GM12878 (cell line): ENCODE measurements at regions not wholly inside any gene's neighbourhood (a gene's known extent, or its start where the extent isn't known, plus 50 kb on each side); places are given as distances from the start of the nearest gene placed in this dataset.
A peak's percentile ranks its signal among the peaks of the same experiment; 100 is the strongest.

ENCODE experiments used
- CREB1 ChIP-seq: IDR thresholded peaks from 2 replicates; pipeline ENCODE4 v1.6.1; 2012; ENCODE audit warnings: low read depth, mild to moderate bottlenecking, inconsistent platforms
- CUX1 ChIP-seq: IDR thresholded peaks from 2 replicates; pipeline ENCODE4 v1.6.1; 2012; ENCODE audit warnings: improper control_type of control experiment, low read depth, low read length; ENCODE audit not compliant: insufficient replicate concordance
- DPF2 ChIP-seq: fragments of 450-650 bp; IDR thresholded peaks from 2 replicates; pipeline ENCODE4 v1.6.1; 2017; ENCODE audit warnings: mild to moderate bottlenecking
- FOXK2 ChIP-seq: fragments of 450-650 bp; IDR thresholded peaks from 2 replicates; pipeline ENCODE4 v1.6.1; 2017; ENCODE audit warnings: mild to moderate bottlenecking, moderate library complexity
- FOXM1 ChIP-seq: IDR thresholded peaks from 2 replicates; pipeline ENCODE4 v1.6.1; 2012; ENCODE audit warnings: low read depth, mild to moderate bottlenecking, inconsistent platforms, low read length, moderate library complexity
- IKZF1 ChIP-seq: fragments of 450-650 bp; conservative IDR thresholded peaks from 2 replicates; pipeline ENCODE4 v1.6.1; 2017; ENCODE audit warnings: antibody characterized with exemption, mild to moderate bottlenecking
- MEF2B ChIP-seq: fragments of 450-650 bp; IDR thresholded peaks from 2 replicates; pipeline ENCODE4 v1.6.1; 2018; ENCODE audit warnings: mild to moderate bottlenecking, moderate library complexity; ENCODE audit not compliant: partially characterized antibody, poor library complexity, severe bottlenecking
- NBN ChIP-seq: fragments of 450-650 bp; IDR thresholded peaks from 2 replicates; pipeline ENCODE4 v1.6.1; 2016
- RB1 ChIP-seq: fragments of 450-650 bp; formaldehyde crosslinking; IDR thresholded peaks from 2 replicates; pipeline ENCODE4 v1.6.1; 2017; ENCODE audit warnings: mild to moderate bottlenecking, borderline replicate concordance
- RUNX3 ChIP-seq: IDR thresholded peaks from 2 replicates; pipeline ENCODE4 v1.6.1; 2012; ENCODE audit warnings: low read length, inconsistent platforms
- SMC3 ChIP-seq: IDR thresholded peaks from 2 replicates; pipeline ENCODE4 v1.6.1; 2011; ENCODE audit warnings: low read length, improper control_type of control experiment, borderline replicate concordance
- SRF ChIP-seq, 2 experiments: IDR thresholded peaks; 2 replicates each; pipeline ENCODE4 v1.6.1; 2011; ENCODE audit warnings: low read depth in 2 of 2, low read length in 2 of 2, mild to moderate bottlenecking in 1 of 2, moderate library complexity in 1 of 2
- STAT3 ChIP-seq: IDR thresholded peaks from 2 replicates; pipeline ENCODE4 v1.6.1; 2011; ENCODE audit warnings: low read depth, low read length, improper control_type of control experiment
- SUZ12 ChIP-seq: fragments of 200-600 bp; sonication (generic); IDR thresholded peaks from one replicate; pipeline ENCODE4 v1.6.1; 2018; ENCODE audit warnings: antibody characterized with exemption, mild to moderate bottlenecking; ENCODE audit not compliant: unreplicated experiment
- ZNF217 ChIP-seq: fragments of 450-650 bp; IDR thresholded peaks from 2 replicates; pipeline ENCODE4 v1.6.1; 2017; ENCODE audit warnings: antibody characterized with exemption, mild to moderate bottlenecking
- ZNF384 ChIP-seq: IDR thresholded peaks from 2 replicates; pipeline ENCODE4 v1.6.1; 2012; ENCODE audit warnings: low read depth, mild to moderate bottlenecking, low read length, improper control_type of control experiment, borderline replicate concordance
- ZNF622 ChIP-seq: fragments of 450-650 bp; IDR thresholded peaks from 2 replicates; pipeline ENCODE4 v1.6.1; 2017; ENCODE audit warnings: mild to moderate bottlenecking, inconsistent platforms
- ZSCAN29 ChIP-seq: fragments of 450-650 bp; IDR thresholded peaks from 2 replicates; pipeline ENCODE4 v1.6.1; 2017; ENCODE audit warnings: mild to moderate bottlenecking, moderate library complexity
- TF ChIP-seq, protein P1 (sequence below): IDR thresholded peaks from 2 replicates; pipeline ENCODE4 v1.6.1; 2012; ENCODE audit warnings: low read length, inconsistent platforms
- TF ChIP-seq, protein P2 (sequence below), 3 experiments: IDR thresholded peaks in 2 of 3; conservative IDR thresholded peaks in 1 of 3; 2 replicates each; pipeline ENCODE4 v1.5.1; 2011; ENCODE audit warnings: low read depth in 3 of 3, low read length in 3 of 3, mild to moderate bottlenecking in 3 of 3, control low read depth in 2 of 3, moderate library complexity in 2 of 3, inconsistent platforms in 1 of 3, mixed read lengths in 1 of 3; ENCODE audit not compliant: control insufficient read depth in 2 of 3, insufficient read depth in 1 of 3; ENCODE audit errors: extremely low read depth in 1 of 3
- TF ChIP-seq, protein P3 (sequence below): IDR thresholded peaks from 2 replicates; pipeline ENCODE4 v1.6.1; 2011; ENCODE audit warnings: low read depth, mild to moderate bottlenecking, low read length, moderate library complexity, borderline replicate concordance; ENCODE audit errors: extremely low read depth
- TF ChIP-seq, protein P4 (sequence below): fragments of 450-650 bp; IDR thresholded peaks from 2 replicates; pipeline ENCODE4 v1.6.1; 2017; ENCODE audit warnings: borderline replicate concordance

DNA sequence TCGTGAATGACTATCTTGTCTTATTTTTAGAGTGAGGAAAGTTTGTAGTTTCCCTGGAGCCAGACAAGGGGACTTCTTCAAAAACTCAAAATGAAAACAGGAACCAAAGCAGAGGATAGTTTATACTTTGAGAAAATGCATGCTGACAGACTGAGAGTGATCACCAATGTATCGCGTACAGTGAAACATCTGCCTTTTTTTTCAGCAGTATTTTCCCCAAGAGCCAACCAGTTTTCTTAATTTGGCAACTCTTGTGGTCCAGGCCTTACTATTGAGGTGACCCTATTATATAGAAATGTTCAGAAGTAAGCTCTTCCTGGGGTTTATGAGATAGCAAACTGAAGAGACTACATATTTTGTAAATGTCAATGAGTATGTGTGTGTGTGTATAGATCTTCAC, 153.7 kb upstream of the VRK2 start (continued):
- peak; percentile 88 for TF ChIP-seq MEF2B
- TF ChIP-seq FOXK2 = no peak
- TF ChIP-seq SMC3 = no peak
- TF ChIP-seq RB1 = 0 out of 2 replicates have a peak, but pooled peaks have one; percentile 27
- peak; percentile 90 for TF ChIP-seq RUNX3
- TF ChIP-seq STAT3 = 0 out of 2 replicates have a peak, but pooled peaks have one; percentile 44
- no peak for TF ChIP-seq ZNF622
- TF ChIP-seq, protein P1, sequence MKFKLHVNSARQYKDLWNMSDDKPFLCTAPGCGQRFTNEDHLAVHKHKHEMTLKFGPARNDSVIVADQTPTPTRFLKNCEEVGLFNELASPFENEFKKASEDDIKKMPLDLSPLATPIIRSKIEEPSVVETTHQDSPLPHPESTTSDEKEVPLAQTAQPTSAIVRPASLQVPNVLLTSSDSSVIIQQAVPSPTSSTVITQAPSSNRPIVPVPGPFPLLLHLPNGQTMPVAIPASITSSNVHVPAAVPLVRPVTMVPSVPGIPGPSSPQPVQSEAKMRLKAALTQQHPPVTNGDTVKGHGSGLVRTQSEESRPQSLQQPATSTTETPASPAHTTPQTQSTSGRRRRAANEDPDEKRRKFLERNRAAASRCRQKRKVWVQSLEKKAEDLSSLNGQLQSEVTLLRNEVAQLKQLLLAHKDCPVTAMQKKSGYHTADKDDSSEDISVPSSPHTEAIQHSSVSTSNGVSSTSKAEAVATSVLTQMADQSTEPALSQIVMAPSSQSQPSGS = peak; percentile 72; the same call in 1 of the 2 replicates
- peak; percentile 62 for TF ChIP-seq CUX1
- peak; percentile 86 for TF ChIP-seq IKZF1
- TF ChIP-seq, protein P2, sequence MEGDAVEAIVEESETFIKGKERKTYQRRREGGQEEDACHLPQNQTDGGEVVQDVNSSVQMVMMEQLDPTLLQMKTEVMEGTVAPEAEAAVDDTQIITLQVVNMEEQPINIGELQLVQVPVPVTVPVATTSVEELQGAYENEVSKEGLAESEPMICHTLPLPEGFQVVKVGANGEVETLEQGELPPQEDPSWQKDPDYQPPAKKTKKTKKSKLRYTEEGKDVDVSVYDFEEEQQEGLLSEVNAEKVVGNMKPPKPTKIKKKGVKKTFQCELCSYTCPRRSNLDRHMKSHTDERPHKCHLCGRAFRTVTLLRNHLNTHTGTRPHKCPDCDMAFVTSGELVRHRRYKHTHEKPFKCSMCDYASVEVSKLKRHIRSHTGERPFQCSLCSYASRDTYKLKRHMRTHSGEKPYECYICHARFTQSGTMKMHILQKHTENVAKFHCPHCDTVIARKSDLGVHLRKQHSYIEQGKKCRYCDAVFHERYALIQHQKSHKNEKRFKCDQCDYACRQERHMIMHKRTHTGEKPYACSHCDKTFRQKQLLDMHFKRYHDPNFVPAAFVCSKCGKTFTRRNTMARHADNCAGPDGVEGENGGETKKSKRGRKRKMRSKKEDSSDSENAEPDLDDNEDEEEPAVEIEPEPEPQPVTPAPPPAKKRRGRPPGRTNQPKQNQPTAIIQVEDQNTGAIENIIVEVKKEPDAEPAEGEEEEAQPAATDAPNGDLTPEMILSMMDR (IDR thresholded peaks at IDR 0.05 in 2 of 3, conservative IDR thresholded peaks at IDR 0.05 in 1 of 3; ENCODE audit: control insufficient read depth in 2 of 3, extremely low read depth in 1 of 3, insufficient read depth in 1 of 3, low read depth in 3 of 3, low read length in 3 of 3) = no peak
- peak; percentile 62; the same call in 1 of the 2 replicates for TF ChIP-seq ZNF384
- TF ChIP-seq CREB1 = peak; percentile 19; the same call in 1 of the 2 replicates
- TF ChIP-seq, protein P3, sequence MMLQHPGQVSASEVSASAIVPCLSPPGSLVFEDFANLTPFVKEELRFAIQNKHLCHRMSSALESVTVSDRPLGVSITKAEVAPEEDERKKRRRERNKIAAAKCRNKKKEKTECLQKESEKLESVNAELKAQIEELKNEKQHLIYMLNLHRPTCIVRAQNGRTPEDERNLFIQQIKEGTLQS = no peak
- 0 out of 2 replicates have a peak, but pooled peaks have one; percentile 71 for TF ChIP-seq NBN
- peak; percentile 85 for TF ChIP-seq FOXM1
- TF ChIP-seq, protein P4, sequence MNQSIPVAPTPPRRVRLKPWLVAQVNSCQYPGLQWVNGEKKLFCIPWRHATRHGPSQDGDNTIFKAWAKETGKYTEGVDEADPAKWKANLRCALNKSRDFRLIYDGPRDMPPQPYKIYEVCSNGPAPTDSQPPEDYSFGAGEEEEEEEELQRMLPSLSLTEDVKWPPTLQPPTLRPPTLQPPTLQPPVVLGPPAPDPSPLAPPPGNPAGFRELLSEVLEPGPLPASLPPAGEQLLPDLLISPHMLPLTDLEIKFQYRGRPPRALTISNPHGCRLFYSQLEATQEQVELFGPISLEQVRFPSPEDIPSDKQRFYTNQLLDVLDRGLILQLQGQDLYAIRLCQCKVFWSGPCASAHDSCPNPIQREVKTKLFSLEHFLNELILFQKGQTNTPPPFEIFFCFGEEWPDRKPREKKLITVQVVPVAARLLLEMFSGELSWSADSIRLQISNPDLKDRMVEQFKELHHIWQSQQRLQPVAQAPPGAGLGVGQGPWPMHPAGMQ = no peak
- 0 out of 4 replicates have a peak, but pooled peaks of 1 of the 2 experiments have one; percentile 7 for TF ChIP-seq SRF (IDR thresholded peaks at IDR 0.05; ENCODE audit: low read depth in 2 of 2, low read length in 2 of 2)
- no peak for TF ChIP-seq ZNF217
- peak; percentile 78 for TF ChIP-seq DPF2
- TF ChIP-seq SUZ12 = no peak
- no peak for TF ChIP-seq ZSCAN29
